ENCODE measurements at regions not wholly inside any gene's neighbourhood (a gene's known extent, or its start where the extent isn't known, plus 50 kb on each side); places are given as distances from the start of the nearest gene placed in this dataset.

DNA sequence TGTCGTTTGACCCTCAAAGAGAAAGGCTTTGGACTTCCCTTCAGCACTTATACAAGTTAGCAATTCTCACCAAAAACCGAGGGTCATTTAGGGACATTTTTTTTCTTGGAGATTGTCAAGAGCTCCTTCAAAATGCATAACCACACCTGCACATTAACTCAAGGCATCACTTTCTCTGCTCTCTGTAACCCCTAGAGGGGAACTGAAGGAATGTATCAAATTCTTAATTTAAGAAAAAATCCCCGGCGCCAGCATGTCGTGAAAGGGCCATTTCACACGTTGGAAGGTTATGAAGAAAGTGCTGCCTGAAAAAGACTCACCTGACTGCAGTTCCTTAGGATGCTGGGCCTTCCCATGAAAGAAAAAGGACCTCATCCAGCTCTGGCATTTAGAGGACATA lies 131.6 kb upstream of the ZC3H12A start:
- TF ChIP-seq CTCF (IDR thresholded peaks at IDR 0.05), result no peak
- TF ChIP-seq EP300 (IDR thresholded peaks at IDR 0.05), result no peak
